ENCODE measurements at regions not wholly inside any gene's neighbourhood (a gene's known extent, or its start where the extent isn't known, plus 50 kb on each side); places are given as distances from the start of the nearest gene placed in this dataset.

DNA sequence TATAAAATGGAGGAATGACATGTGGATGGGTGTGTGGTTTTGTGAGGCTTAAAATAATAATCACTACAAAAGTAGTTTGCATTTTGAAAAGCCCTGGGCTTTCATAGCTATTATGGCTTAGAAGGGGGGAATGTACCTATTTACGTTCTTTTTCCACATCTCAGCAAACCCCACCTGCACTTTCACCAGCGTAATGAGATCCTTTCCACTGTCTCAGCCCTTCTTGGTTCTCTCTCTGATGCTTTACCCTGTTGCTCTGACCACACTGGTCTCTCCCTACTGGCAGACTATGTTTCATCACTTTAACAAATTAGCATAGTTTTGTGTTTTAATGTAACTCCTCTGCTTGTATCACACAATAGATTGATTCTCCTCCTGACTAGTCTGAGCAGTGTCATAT lies 234.6 kb downstream of the DMRT2 start:
- Histone ChIP-seq H3K4me3 (replicated peaks in 1 of 2; ENCODE audit: low read depth in 1 of 2, low read length in 2 of 2) (no peak overlapping the region), H3K4me2 (ENCODE audit: low read length) (no peak overlapping the region), H3K27ac (ENCODE audit: low read depth, low read length) (no peak overlapping the region), H3K9ac (ENCODE audit: low read length) (no peak overlapping the region), H3K4me1 (ENCODE audit: control insufficient read depth in 1 of 2, insufficient read depth in 2 of 2, low read length in 2 of 2) (no peaks in the 10 kb centered on the region), H3K36me3 (ENCODE audit: control insufficient read depth in 1 of 2, insufficient read depth in 2 of 2, low read length in 2 of 2) (no peaks in the 10 kb centered on the region), H3K9me2 (ENCODE audit: insufficient read depth) (no peaks in the 10 kb centered on the region), H4K20me1 (ENCODE audit: insufficient read depth) (no peaks in the 10 kb centered on the region), H3K79me2 (ENCODE audit: insufficient read depth, low read length) (no peaks in the 10 kb centered on the region), H3K27me3 (ENCODE audit: insufficient read depth, low read length) (no peaks in the 10 kb centered on the region), H3K9me3 (ENCODE audit: control insufficient read depth in 1 of 2, insufficient read depth in 1 of 2, low read depth in 1 of 2, low read length in 2 of 2) (peaks cover 4% of the 10 kb centered on the region in 2 experiments; a peak in 2 of 4 replicates), H2AFZ (ENCODE audit: low read depth, low read length, poor library complexity, severe bottlenecking) (no peak overlapping the region)
- no peak for ATAC-seq
- DNase-seq (ENCODE audit: low read depth, low spot score), result no peak
- no TSS peak for BruUV-seq (replicated peaks)
- ChIA-PET POLR2A (no interaction called here), CTCF (no interaction called here), RAD21 (ENCODE audit: low non-redundant PET in 1 of 2, low total read pairs in 2 of 2, uncharacterized antibody in 2 of 2, unreplicated experiment in 2 of 2) (no interaction called here)
- intact Hi-C loops (cut with micrococcal nuclease), result no loop called here
- TF ChIP-seq JUND (IDR thresholded peaks at IDR 0.05) (no peak), EZH2 (IDR thresholded peaks at IDR 0.05) (no peak), FOSL1 (IDR thresholded peaks at IDR 0.05; ENCODE audit: low read depth) (no peak), REST (IDR thresholded peaks at IDR 0.05; ENCODE audit: low read depth) (no peak), POLR2A (IDR thresholded peaks at IDR 0.05; ENCODE audit: borderline replicate concordance, extremely low read depth, insufficient read depth, insufficient read length) (no peak), SIN3A (IDR thresholded peaks at IDR 0.05; ENCODE audit: low read depth) (no peak), SP1 (IDR thresholded peaks at IDR 0.05; ENCODE audit: low read depth) (no peak), POLR2AphosphoS5 (IDR thresholded peaks at IDR 0.05; ENCODE audit: low read depth, low read length) (no peak), CEBPB (IDR thresholded peaks at IDR 0.05; ENCODE audit: low read depth) (no peak), RAD21 (IDR thresholded peaks at IDR 0.05; ENCODE audit: low read depth) (no peak)
- TF ChIP-seq, protein P1, sequence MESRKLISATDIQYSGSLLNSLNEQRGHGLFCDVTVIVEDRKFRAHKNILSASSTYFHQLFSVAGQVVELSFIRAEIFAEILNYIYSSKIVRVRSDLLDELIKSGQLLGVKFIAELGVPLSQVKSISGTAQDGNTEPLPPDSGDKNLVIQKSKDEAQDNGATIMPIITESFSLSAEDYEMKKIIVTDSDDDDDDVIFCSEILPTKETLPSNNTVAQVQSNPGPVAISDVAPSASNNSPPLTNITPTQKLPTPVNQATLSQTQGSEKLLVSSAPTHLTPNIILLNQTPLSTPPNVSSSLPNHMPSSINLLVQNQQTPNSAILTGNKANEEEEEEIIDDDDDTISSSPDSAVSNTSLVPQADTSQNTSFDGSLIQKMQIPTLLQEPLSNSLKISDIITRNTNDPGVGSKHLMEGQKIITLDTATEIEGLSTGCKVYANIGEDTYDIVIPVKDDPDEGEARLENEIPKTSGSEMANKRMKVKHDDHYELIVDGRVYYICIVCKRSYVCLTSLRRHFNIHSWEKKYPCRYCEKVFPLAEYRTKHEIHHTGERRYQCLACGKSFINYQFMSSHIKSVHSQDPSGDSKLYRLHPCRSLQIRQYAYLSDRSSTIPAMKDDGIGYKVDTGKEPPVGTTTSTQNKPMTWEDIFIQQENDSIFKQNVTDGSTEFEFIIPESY (IDR thresholded peaks at IDR 0.05; ENCODE audit: extremely low read depth, insufficient replicate concordance, low read length), result no peak
- TF ChIP-seq, protein P2, sequence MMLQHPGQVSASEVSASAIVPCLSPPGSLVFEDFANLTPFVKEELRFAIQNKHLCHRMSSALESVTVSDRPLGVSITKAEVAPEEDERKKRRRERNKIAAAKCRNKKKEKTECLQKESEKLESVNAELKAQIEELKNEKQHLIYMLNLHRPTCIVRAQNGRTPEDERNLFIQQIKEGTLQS (IDR thresholded peaks at IDR 0.05), result no peak

Data from HCT116 (cell line).